Right atrium auricular region (tissue), 2 donors: ENCODE measurements at regions not wholly inside any gene's neighbourhood (a gene's known extent, or its start where the extent isn't known, plus 50 kb on each side); places are given as distances from the start of the nearest gene placed in this dataset.

ENCODE experiments used
- DNase-seq: peaks from one replicate; pipeline ENCODE4 v3.0.0-alpha.2; 2019; ENCODE audit warnings: low spot score
- H3K27ac ChIP-seq, 2 donors: fragments of 200-600 bp; sonication (generic); 1 replicate in 1 of 2; 2 replicates in 1 of 2; pipeline ENCODE4 v1.5.1; 2016 to 2019
- H3K27me3 ChIP-seq, 2 donors: fragments of 200-600 bp; sonication (generic); one replicate each; pipeline versions ENCODE4 v1.5.1 to v1.6.0; 2017 to 2019
- H3K36me3 ChIP-seq: fragments of 200-600 bp; sonication (generic); one replicate; pipeline ENCODE4 v1.5.1; 2016
- H3K4me1 ChIP-seq, 2 donors: fragments of 200-600 bp; sonication (generic); one replicate each; pipeline versions ENCODE4 v1.5.1 to v1.6.0; 2017 to 2019
- H3K4me3 ChIP-seq, 2 donors: fragments of 200-600 bp; sonication (generic); 1 replicate in 1 of 2; 2 replicates in 1 of 2; pipeline ENCODE4 v1.5.1; 2017 to 2019; ENCODE audit warnings: mild to moderate bottlenecking in 1 of 2, moderate library complexity in 1 of 2
- H3K9me3 ChIP-seq, 2 donors: fragments of 200-600 bp; sonication (generic); one replicate each; pipeline ENCODE4 v1.5.1; 2019
- TF ChIP-seq, protein P1 (sequence below), 2 donors: fragments of 200-600 bp; sonication (generic); IDR thresholded peaks; one replicate each; pipeline ENCODE4 v1.5.1; 2019; ENCODE audit warnings: antibody characterized with exemption in 2 of 2

DNA sequence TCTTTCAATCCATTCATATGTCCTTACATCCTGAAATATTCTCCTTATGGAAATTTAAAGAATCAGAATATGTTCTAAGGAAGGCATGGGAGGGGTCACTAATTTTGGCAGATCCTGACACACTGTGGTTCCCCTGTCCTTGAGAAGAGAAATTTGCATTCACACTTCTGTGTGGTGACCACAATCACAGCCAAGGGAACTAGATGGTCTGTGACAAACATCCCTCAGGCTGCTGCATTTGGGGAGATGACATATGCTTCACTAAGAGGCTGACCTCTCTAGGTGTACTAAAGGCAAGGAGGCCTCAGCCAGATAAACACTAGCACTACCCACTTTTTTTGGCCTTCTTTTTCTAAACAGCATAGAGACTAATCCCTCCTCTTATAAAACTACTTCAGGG, 129.6 kb downstream of the MREG start:
- no peaks in the 10 kb centered on the region for H3K4me1 ChIP-seq
- TF ChIP-seq, protein P1, sequence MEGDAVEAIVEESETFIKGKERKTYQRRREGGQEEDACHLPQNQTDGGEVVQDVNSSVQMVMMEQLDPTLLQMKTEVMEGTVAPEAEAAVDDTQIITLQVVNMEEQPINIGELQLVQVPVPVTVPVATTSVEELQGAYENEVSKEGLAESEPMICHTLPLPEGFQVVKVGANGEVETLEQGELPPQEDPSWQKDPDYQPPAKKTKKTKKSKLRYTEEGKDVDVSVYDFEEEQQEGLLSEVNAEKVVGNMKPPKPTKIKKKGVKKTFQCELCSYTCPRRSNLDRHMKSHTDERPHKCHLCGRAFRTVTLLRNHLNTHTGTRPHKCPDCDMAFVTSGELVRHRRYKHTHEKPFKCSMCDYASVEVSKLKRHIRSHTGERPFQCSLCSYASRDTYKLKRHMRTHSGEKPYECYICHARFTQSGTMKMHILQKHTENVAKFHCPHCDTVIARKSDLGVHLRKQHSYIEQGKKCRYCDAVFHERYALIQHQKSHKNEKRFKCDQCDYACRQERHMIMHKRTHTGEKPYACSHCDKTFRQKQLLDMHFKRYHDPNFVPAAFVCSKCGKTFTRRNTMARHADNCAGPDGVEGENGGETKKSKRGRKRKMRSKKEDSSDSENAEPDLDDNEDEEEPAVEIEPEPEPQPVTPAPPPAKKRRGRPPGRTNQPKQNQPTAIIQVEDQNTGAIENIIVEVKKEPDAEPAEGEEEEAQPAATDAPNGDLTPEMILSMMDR (IDR thresholded peaks at IDR 0.05) = no peak
- H3K27me3 ChIP-seq = no peaks in the 10 kb centered on the region
- no peaks in the 10 kb centered on the region for H3K9me3 ChIP-seq
- H3K27ac ChIP-seq = no peak overlapping the region
- DNase-seq = no peak
- no peak overlapping the region for H3K4me3 ChIP-seq
- no peaks in the 10 kb centered on the region for H3K36me3 ChIP-seq

DNA sequence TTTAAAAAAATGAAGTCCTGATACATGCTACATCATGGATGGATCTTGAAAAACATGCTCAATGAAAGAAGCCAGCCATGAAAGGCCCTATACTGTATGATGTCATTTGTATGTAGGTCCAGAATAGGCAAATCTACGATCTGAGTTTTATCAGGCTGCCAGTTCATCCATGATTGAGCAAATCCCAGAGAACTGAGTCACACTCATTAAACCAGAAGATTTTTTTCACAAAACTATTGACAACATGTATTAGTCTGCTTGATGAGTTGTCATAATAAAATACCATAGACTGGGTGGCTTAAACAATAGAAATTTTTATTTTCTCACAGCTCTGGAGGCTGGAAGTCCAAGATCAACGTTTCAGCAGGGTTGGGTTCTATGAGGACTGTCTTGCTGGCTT, 130.7 kb downstream of the MREG start:
- Histone ChIP-seq H3K4me1 (no peaks in the 10 kb centered on the region), H3K9me3 (no peaks in the 10 kb centered on the region), H3K36me3 (no peaks in the 10 kb centered on the region), H3K4me3 (no peak overlapping the region), H3K27ac (no peak overlapping the region), H3K27me3 (no peaks in the 10 kb centered on the region)
- DNase-seq = no peak
- TF ChIP-seq, protein P1 (IDR thresholded peaks at IDR 0.05) = no peak

DNA sequence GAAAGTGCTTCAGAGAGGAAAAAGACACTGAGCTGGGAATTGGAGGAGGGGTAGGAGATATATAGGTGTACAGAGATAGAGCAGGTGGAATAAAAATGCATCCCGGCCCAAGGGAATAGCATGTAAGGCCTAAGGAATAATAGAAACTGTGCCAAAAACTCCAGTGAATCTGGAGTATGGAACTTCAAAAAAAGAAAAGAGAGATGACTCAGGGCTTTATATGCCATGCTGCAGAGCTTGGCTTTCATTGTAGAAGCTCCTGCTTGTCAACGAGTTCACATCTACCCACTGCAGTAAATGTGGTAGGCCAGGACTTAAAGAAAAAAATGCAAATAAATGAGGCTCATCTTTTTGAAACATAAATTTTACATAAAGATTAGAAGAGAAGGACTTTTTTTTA, 131.8 kb downstream of the MREG start:
- DNase-seq = no peak
- Histone ChIP-seq H3K36me3 (no peaks in the 10 kb centered on the region), H3K27me3 (no peaks in the 10 kb centered on the region), H3K9me3 (peaks cover 0 to 6% of the 10 kb centered on the region in 2 donors), H3K27ac (no peak overlapping the region), H3K4me1 (no peaks in the 10 kb centered on the region), H3K4me3 (no peak overlapping the region)
- TF ChIP-seq, protein P1 (IDR thresholded peaks at IDR 0.05) = no peak

DNA sequence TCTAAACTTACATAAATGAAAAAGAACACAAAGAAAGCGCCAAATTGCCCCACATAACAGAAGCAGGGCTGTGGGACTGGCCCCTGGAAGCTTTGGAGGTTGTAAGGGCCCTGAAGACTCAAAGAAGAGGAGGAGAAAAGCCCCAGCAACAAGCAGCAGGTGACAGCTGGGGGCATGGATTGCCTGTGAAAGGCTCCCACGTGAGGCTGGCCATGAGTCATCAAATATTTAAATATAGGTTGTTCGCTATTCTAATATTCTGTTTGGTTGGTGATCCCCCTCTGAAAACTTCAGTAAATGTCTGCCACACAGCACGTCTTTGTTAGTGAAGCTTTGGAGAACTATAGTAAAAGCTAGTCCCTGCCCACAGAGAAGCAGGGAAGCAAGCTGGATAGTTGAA, 132.4 kb downstream of the MREG start:
- Histone ChIP-seq H3K27me3 (no peaks in the 10 kb centered on the region), H3K27ac (no peak overlapping the region), H3K4me3 (no peak overlapping the region), H3K36me3 (no peaks in the 10 kb centered on the region), H3K4me1 (no peaks in the 10 kb centered on the region), H3K9me3 (peaks cover 0 to 6% of the 10 kb centered on the region in 2 donors)
- TF ChIP-seq, protein P1 (IDR thresholded peaks at IDR 0.05) = no peak
- DNase-seq = no peak

DNA sequence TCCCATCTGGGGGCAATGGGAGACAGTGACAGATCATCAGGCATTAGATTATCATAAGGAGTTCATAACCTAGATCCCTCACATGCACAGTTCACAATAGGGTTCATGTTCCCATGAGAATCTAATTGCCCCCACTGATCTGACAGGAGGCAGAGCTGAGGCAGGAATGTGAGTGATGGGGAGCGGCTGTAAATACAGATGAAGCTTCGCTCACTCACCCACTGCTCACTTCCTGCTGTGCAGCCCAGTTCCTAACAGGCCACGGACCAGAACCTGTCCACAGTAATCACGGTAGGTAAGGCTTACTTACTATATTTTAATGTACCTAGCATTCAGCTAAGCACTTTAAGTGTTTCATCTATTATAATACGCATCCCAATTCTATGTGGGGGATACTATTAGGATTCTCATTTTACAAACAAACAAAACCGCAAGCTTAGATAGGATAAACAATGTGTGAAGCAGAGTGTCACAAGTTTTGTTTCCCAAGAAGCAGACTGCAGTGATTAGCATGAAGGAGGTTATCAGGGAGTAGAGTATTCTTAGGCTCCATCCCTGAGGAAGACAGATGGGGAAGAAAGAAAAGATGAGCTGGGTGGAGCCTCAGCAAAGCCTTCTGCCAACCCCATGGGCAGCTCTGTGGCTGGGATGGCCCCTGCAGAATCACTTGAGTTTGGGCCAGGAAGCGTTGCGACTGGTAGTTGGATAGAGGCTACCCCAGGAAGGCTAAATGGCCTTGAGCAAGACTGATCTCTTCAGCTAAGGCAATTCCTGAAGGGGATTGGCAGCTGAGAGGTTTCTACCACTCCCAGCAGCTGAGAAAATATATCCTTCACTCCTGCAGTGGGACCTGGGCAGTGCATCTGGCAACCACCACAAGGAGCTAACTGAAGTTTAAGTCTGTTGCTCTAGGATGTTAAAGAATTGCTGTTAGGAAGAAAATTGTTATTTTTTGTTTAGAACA, 133.1 kb downstream of the MREG start:
- Histone ChIP-seq H3K9me3 (peaks cover 0 to 6% of the 10 kb centered on the region in 2 donors), H3K27me3 (no peaks in the 10 kb centered on the region), H3K27ac (no peak overlapping the region), H3K36me3 (no peaks in the 10 kb centered on the region), H3K4me3 (no peak overlapping the region), H3K4me1 (no peaks in the 10 kb centered on the region)
- DNase-seq = no peak
- TF ChIP-seq, protein P1 (IDR thresholded peaks at IDR 0.05) = no peak
